Skeletal muscle tissue (tissue), 3 donors: ENCODE measurements at regions not wholly inside any gene's neighbourhood (a gene's known extent, or its start where the extent isn't known, plus 50 kb on each side); places are given as distances from the start of the nearest gene placed in this dataset.

Source experiments
- H3K27ac ChIP-seq: one replicate; pipeline ENCODE4 v1.7.0; 2013; ENCODE audit warnings: mild to moderate bottlenecking, low read depth, low read length, inconsistent platforms
- H3K27me3 ChIP-seq, 3 donors: one replicate each; pipeline ENCODE4 v1.7.0; 2013; ENCODE audit warnings: low read length in 3 of 3; ENCODE audit not compliant: control insufficient read depth in 3 of 3, insufficient read depth in 3 of 3
- H3K36me3 ChIP-seq, 3 donors: one replicate each; pipeline ENCODE4 v1.7.0; 2013; ENCODE audit warnings: low read length in 3 of 3; ENCODE audit not compliant: control insufficient read depth in 3 of 3, insufficient read depth in 3 of 3
- H3K4me1 ChIP-seq, 3 donors: one replicate each; pipeline ENCODE4 v1.7.0; 2013; ENCODE audit warnings: low read length in 3 of 3, mild to moderate bottlenecking in 3 of 3; ENCODE audit not compliant: control insufficient read depth in 3 of 3, insufficient read depth in 3 of 3
- H3K4me3 ChIP-seq, 3 donors: one replicate each; pipeline ENCODE4 v1.7.0; 2013; ENCODE audit warnings: low read length in 3 of 3
- H3K9ac ChIP-seq, 3 donors: one replicate each; pipeline ENCODE4 v1.7.0; 2013; ENCODE audit warnings: low read length in 3 of 3, mild to moderate bottlenecking in 3 of 3, moderate library complexity in 2 of 3, low read depth in 1 of 3
- H3K9me3 ChIP-seq, 3 donors: one replicate each; pipeline ENCODE4 v1.7.0; 2013; ENCODE audit warnings: low read length in 3 of 3; ENCODE audit not compliant: control insufficient read depth in 3 of 3
- donor health status: Osteomylitis.

DNA sequence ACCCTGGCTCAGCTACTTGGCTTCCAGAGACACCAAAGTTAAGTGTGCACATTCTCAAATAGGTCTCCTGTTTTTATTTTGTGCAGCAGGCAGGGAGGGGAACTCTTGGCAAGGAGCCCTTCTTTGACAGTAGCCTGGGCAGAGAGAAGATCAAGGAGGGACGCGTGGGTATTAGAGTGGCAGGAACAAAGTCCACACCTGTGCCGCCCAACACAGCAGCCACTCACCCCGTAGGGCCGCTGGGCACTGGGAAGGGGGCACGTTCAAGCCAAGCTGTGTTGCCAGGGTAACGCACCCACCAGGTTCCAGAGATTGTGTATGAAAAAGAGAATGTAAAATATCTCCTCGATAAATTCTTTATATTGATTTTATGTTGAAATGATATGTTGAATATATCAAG is 229.3 kb upstream of the AGAP1 start:
- no peaks in the 10 kb centered on the region for H3K9me3 ChIP-seq
- H3K9ac ChIP-seq = no peak overlapping the region
- H3K4me1 ChIP-seq = peaks cover 0 to 9% (median 2%) of the 10 kb centered on the region in 3 donors
- no peaks in the 10 kb centered on the region for H3K36me3 ChIP-seq
- no peak overlapping the region for H3K4me3 ChIP-seq
- peak overlapping the region; percentile 54 for H3K27ac ChIP-seq
- H3K27me3 ChIP-seq = peaks cover 6 to 9% (median 7%) of the 10 kb centered on the region in 3 donors

DNA sequence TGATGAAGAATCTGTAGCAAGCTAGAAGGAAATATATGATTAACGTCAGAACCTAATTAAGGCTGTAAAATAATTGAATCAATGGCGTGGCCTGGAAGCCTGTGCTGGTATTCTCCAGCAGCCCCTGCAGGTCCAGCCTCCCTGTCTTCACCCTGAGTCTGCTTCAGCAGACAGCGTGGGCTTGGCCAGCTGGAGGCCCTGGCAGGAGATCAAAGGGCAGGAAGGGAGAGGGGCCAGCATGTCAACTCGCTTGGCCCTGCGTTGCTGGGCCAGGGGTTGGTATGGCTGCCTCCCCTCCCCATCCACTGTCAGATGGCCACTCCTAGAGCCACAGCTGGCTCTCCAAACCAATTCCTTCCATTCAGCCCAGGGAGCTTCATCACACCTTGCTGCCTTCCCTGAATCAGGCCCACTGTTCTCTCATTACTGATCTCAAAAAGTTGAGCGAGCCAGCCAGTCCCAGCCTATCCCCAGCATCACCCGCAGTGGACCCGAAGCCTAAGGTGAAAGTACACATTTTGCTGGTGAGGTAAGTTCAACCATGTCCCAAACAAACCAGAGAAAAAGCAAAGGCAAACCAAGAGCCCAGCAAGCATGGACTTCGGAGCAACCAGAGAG is 228.4 kb upstream of the AGAP1 start:
- Histone ChIP-seq H3K27me3 (peaks cover 7 to 9% (median 8%) of the 10 kb centered on the region in 3 donors), H3K36me3 (no peaks in the 10 kb centered on the region), H3K4me3 (no peak overlapping the region), H3K27ac (no peak overlapping the region), H3K4me1 (peaks cover 0 to 9% (median 2%) of the 10 kb centered on the region in 3 donors), H3K9ac (no peak overlapping the region), H3K9me3 (no peaks in the 10 kb centered on the region)

DNA sequence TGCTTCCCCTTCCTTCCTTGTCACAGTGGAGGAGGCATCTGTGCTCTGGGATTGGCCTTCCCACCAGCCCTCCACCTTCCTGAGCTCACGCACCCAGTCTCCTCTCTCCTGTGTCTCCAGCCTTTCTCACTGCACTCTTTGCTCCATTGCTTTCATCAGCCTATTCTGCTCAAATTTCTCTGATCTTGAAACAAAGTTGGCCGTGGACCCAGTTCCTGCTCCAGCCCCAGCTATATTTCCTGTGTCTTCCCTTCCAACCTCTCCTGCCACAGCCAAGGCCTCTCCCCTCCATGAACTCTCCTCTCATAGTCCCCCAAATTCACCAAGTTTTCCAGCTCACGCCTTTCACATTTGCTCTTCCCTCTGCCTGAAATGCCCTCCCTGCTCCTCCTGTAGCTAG is 226.6 kb upstream of the AGAP1 start:
- no peaks in the 10 kb centered on the region for H3K36me3 ChIP-seq
- peaks cover 4 to 8% (median 7%) of the 10 kb centered on the region in 3 donors for H3K27me3 ChIP-seq
- no peak overlapping the region for H3K27ac ChIP-seq
- H3K4me3 ChIP-seq = no peak overlapping the region
- peaks cover 0 to 9% (median 2%) of the 10 kb centered on the region in 3 donors for H3K4me1 ChIP-seq
- no peak overlapping the region for H3K9ac ChIP-seq
- H3K9me3 ChIP-seq = no peaks in the 10 kb centered on the region

DNA sequence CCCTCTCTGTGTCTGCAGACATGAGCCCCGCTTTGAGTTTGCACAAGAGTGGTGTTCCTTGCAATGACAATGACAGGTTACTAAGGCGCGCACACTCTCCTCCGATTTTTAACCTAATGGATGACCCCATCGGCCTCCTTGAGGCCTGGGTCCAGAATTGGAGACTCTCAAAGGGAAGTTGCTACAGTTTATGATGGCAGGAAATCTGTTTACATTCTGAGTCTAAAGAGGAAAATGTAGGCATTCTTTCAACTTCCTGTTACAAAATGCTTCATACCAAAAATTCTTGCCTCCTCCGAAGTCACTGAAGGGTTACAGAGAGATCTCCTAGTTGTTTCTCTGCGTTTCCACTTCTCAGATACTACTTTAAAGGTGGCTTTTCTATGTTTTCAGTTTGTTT is 225.3 kb upstream of the AGAP1 start:
- no peak overlapping the region for H3K27ac ChIP-seq
- H3K4me1 ChIP-seq = peaks cover 0 to 5% (median 2%) of the 10 kb centered on the region in 3 donors
- peaks cover 0 to 4% (median 4%) of the 10 kb centered on the region in 3 donors for H3K27me3 ChIP-seq
- H3K36me3 ChIP-seq = no peaks in the 10 kb centered on the region
- no peak overlapping the region for H3K4me3 ChIP-seq
- no peak overlapping the region for H3K9ac ChIP-seq
- no peaks in the 10 kb centered on the region for H3K9me3 ChIP-seq

DNA sequence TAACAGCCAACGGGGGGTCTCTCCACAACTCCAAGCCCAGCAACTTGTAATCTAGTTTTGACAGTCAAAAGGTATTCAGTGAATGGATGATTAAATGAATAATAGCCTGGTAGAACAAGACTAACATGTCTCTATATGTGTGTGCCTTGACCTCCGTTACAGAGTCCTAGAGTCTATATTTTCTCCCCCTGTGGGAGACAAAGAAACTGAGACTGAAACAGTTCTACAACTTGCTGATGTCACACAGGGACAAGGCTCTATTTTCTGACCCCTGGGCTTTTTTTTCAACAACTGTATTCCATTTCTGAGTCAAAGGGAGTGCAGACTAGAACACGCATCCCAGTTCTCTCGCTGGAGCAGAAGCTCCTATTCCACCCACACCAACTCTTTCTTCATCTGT is 223.6 kb upstream of the AGAP1 start:
- Histone ChIP-seq H3K4me1 (no peaks in the 10 kb centered on the region), H3K4me3 (no peak overlapping the region), H3K9ac (no peak overlapping the region), H3K36me3 (no peaks in the 10 kb centered on the region), H3K9me3 (no peaks in the 10 kb centered on the region), H3K27ac (no peak overlapping the region), H3K27me3 (peaks cover 0 to 4% (median 4%) of the 10 kb centered on the region in 3 donors)

DNA sequence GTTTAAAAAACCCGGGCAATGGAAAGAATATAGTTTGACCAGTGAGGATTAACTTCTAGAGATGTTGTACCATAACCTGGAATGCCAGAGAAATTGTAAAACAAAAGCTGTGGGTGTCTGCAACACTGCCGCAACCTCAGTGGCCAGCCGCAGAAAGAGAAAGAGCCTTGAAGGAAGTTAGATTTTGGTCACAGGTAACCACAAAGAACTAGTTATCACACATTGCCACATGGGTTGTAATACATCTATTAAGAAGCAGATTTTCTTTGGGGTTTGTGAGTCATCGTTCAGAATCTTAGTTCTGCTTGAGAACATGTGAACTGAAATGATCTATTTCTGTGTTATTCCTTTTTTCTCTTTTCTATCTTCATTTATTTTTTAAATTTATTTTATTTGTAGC is 222.9 kb upstream of the AGAP1 start:
- H3K27me3 ChIP-seq = peaks cover 0 to 4% (median 0%) of the 10 kb centered on the region in 3 donors
- no peak overlapping the region for H3K9ac ChIP-seq
- no peak overlapping the region for H3K4me3 ChIP-seq
- no peaks in the 10 kb centered on the region for H3K4me1 ChIP-seq
- no peaks in the 10 kb centered on the region for H3K9me3 ChIP-seq
- no peaks in the 10 kb centered on the region for H3K36me3 ChIP-seq
- H3K27ac ChIP-seq = no peak overlapping the region

DNA sequence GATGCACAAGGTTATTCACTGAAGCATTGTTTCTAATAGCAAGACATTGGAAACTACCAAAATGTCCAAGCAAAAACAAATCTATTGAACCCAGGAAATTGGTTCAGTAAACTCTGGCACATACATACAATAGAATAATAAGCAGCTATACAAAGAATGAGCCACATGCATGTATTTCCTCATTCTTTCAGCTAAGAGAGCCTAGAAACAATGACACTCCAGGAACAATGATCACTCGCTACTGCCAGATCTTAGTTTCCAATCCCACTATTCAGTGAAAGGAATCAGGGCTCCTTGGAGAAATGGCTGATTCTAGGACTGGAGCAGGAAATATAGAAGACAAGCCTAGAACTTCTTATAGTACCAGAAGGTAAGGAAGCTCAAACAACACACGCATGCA is 221.9 kb upstream of the AGAP1 start:
- H3K27ac ChIP-seq = no peak overlapping the region
- no peaks in the 10 kb centered on the region for H3K36me3 ChIP-seq
- H3K9ac ChIP-seq = no peak overlapping the region
- H3K4me3 ChIP-seq = no peak overlapping the region
- H3K4me1 ChIP-seq = no peaks in the 10 kb centered on the region
- H3K27me3 ChIP-seq = peaks cover 0 to 4% (median 0%) of the 10 kb centered on the region in 3 donors
- no peaks in the 10 kb centered on the region for H3K9me3 ChIP-seq

DNA sequence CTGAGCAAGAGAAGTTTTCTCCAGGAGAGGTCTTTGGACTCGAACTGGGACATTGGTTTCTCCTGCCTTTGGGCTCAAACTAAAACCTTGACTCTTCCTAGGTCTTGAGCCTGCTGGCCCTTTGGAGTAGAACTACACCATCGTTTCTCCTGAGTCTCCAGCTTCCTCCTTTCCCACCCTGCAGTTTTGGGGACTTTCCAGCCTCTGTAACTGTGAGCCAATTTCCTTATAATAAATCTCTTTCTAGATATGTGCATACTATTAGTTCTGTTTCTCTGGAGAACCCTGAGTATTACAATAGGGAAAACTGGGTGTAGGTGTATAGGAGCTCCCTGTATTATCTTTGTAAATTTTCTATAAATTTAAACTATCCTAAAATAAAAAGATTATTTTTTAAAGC is 219.8 kb upstream of the AGAP1 start:
- Histone ChIP-seq H3K27ac (no peak overlapping the region), H3K27me3 (peaks cover 0 to 2% (median 0%) of the 10 kb centered on the region in 3 donors), H3K4me3 (no peak overlapping the region), H3K9me3 (no peaks in the 10 kb centered on the region), H3K4me1 (no peaks in the 10 kb centered on the region), H3K36me3 (no peaks in the 10 kb centered on the region), H3K9ac (no peak overlapping the region)

DNA sequence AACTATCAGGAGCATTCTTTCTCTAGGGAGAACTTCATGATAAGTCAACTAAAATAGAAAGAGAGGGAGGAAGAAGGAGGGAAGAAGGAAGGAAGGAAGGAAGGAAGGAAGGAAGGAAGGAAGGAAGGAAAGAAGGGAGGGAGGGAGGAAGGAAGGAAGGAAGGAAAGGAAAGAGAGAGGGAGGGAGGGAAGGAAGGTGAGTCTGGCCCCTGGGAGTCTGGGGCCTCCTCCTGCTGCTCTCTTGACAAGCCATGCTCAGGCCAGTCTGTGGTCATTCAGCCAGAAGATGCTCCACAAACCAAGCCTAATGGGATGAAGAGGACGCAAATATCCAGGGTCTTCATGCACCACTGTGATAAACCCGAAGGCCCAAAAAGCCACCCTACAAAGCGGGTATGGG is 216.4 kb upstream of the AGAP1 start:
- Histone ChIP-seq H3K27me3 (no peaks in the 10 kb centered on the region), H3K36me3 (no peaks in the 10 kb centered on the region), H3K27ac (no peak overlapping the region), H3K4me1 (no peaks in the 10 kb centered on the region), H3K9me3 (no peaks in the 10 kb centered on the region), H3K9ac (no peak overlapping the region), H3K4me3 (no peak overlapping the region)

DNA sequence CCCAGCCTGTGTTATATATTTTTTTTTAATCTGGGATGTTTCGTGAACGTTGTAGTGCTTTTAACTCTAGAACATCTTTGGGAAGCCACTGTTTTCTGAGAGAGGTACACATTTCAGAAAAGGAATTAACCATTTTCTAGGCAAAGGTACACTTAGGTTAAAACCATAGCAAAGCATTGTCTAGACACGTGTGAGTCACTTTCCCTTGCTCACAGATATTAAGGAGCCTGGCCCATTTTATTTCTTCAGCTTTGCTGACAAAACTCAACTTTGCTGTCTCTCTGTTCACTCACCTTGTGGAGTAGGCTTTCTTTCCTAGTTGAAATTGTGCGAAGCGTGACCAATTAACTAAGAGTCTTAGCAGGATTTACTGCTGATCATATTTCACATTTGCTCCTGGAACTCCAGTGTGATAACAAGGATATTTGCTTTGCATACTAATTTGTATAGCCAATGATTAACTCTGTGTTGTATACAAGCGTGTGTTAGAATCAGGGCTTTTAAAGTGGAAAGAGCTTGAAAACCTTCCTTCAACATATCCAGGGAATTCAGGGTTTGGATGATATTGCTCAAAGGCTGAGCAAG is 215.0 kb upstream of the AGAP1 start:
- H3K36me3 ChIP-seq = no peaks in the 10 kb centered on the region
- H3K27ac ChIP-seq = no peak overlapping the region
- H3K9ac ChIP-seq = no peak overlapping the region
- no peak overlapping the region for H3K4me3 ChIP-seq
- no peaks in the 10 kb centered on the region for H3K9me3 ChIP-seq
- H3K4me1 ChIP-seq = no peaks in the 10 kb centered on the region
- H3K27me3 ChIP-seq = no peaks in the 10 kb centered on the region
